ENCODE measurements at regions not wholly inside any gene's neighbourhood (a gene's known extent, or its start where the extent isn't known, plus 50 kb on each side); places are given as distances from the start of the nearest gene placed in this dataset.

DNA sequence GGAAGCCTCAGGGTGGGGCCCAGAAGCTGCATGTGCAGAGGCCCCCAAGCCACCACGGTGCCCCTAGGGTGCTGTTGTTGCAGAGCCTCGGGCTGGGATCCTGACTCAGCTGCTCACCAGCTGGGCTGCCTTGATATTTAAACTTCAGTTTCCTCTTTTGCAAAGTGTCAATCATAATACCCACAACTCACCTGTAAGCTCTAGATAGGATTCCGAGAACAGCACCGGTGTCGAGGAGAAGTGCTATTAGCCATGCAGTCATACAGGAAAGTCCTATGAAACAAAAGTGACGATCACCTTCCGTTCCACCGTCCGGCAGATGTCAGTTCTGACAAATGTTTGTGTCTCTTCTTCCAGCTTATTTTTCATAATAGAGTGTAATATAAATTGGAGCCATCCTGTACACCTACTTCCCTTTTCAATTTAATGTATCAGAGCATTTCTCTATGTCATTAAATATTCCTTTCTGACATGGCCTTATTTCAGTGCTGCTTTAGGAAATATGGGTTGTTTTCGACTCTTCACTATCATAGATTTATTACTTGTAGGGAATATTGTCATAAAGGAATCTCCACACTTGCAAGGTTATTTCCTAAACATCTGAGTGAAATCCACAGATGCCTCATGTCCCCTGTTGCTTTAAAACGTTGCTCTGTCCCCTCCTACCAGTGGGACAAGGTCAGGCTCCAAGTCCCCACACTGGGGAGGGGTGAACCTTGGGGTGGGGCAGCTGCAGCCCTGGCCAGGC is 100.8 kb downstream of the SIK1 start:
- TF ChIP-seq, protein P1, sequence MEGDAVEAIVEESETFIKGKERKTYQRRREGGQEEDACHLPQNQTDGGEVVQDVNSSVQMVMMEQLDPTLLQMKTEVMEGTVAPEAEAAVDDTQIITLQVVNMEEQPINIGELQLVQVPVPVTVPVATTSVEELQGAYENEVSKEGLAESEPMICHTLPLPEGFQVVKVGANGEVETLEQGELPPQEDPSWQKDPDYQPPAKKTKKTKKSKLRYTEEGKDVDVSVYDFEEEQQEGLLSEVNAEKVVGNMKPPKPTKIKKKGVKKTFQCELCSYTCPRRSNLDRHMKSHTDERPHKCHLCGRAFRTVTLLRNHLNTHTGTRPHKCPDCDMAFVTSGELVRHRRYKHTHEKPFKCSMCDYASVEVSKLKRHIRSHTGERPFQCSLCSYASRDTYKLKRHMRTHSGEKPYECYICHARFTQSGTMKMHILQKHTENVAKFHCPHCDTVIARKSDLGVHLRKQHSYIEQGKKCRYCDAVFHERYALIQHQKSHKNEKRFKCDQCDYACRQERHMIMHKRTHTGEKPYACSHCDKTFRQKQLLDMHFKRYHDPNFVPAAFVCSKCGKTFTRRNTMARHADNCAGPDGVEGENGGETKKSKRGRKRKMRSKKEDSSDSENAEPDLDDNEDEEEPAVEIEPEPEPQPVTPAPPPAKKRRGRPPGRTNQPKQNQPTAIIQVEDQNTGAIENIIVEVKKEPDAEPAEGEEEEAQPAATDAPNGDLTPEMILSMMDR (conservative IDR thresholded peaks at IDR 0.05; ENCODE audit: low read depth, low read length): no peak
- no peak for TF ChIP-seq EZH2 (IDR thresholded peaks at IDR 0.05; ENCODE audit: borderline replicate concordance, low read depth, low read length, poor library complexity, severe bottlenecking)

Data from A673 (cell line).